Tibial nerve (tissue), 4 donors: ENCODE measurements at regions not wholly inside any gene's neighbourhood (a gene's known extent, or its start where the extent isn't known, plus 50 kb on each side); places are given as distances from the start of the nearest gene placed in this dataset.

Experiments
- DNase-seq, 2 donors: peaks; one replicate each; pipeline ENCODE4 v3.0.0-alpha.2; 2019; ENCODE audit warnings: low spot score in 2 of 2
- H3K27ac ChIP-seq, 4 donors: fragments of 200-600 bp; sonication (generic) in 3 of 4; one replicate each; pipeline ENCODE4 v1.5.1; 2017 to 2019; ENCODE audit warnings: mild to moderate bottlenecking in 1 of 4
- H3K27me3 ChIP-seq, 2 donors: fragments of 200-600 bp; sonication (generic) in 1 of 2; one replicate each; pipeline versions ENCODE4 v1.5.1 to v1.6.0; 2017 to 2019
- H3K36me3 ChIP-seq, 3 donors: fragments of 200-600 bp; sonication (generic); one replicate each; pipeline ENCODE4 v1.5.1; 2018 to 2019
- H3K4me1 ChIP-seq, 4 donors: fragments of 200-600 bp; sonication (generic) in 3 of 4; one replicate each; pipeline ENCODE4 v1.5.1; 2017 to 2019
- H3K4me3 ChIP-seq, 4 donors: fragments of 200-600 bp; sonication (generic) in 3 of 4; one replicate each; pipeline ENCODE4 v1.5.1; 2017 to 2019; ENCODE audit warnings: mild to moderate bottlenecking in 1 of 4, moderate library complexity in 1 of 4
- H3K9me3 ChIP-seq, 4 donors: fragments of 200-600 bp; sonication (generic) in 3 of 4; one replicate each; pipeline ENCODE4 v1.5.1; 2017 to 2019
- CTCF ChIP-seq, 5 experiments: fragments of 200-600 bp in 3 of 5; fragments of 450-650 bp in 2 of 5; sonication (generic) in 3 of 5; IDR thresholded peaks; one replicate each; pipeline ENCODE4 v1.5.1; 2016 to 2019; ENCODE audit warnings: antibody characterized with exemption in 5 of 5, mild to moderate bottlenecking in 3 of 5, moderate library complexity in 2 of 5
- EP300 ChIP-seq, 2 donors: sonication (generic); formaldehyde crosslinking; IDR thresholded peaks; one replicate each; pipeline ENCODE4 v1.6.1; 2017; ENCODE audit warnings: antibody characterized with exemption in 2 of 2, mild to moderate bottlenecking in 1 of 2
- POLR2A ChIP-seq, 2 donors: fragments of 450-650 bp; IDR thresholded peaks; one replicate each; pipeline ENCODE4 v1.6.1; 2017; ENCODE audit warnings: antibody characterized with exemption in 2 of 2, mild to moderate bottlenecking in 2 of 2, moderate library complexity in 2 of 2
- WGBS, 2 donors: methylation state at CpG; one replicate each; pipeline ENCODE4 v1.1.5; 2018; 5-methylcytosine and 5-hydroxymethylcytosine counted together

GRCh38 chr1:208432346-208432745, 188.2 kb upstream of the PLXNA2 start:
- WGBS, 2 donors: 48 to 54% methylated on average over 2 of the region's 2 CpGs
- Histone ChIP-seq H3K27me3 (no peaks in the 10 kb centered on the region), H3K4me1 (no peaks in the 10 kb centered on the region), H3K36me3 (no peaks in the 10 kb centered on the region), H3K4me3 (no peak overlapping the region), H3K27ac (no peak overlapping the region), H3K9me3 (no peaks in the 10 kb centered on the region)
- no peak for DNase-seq
- TF ChIP-seq POLR2A (IDR thresholded peaks at IDR 0.05) (no peak), EP300 (IDR thresholded peaks at IDR 0.05) (no peak), CTCF (IDR thresholded peaks at IDR 0.05) (no peak)

GRCh38 chr1:208433086-208433485, 188.9 kb upstream of the PLXNA2 start:
- no peak for DNase-seq
- no peaks in the 10 kb centered on the region for H3K4me1 ChIP-seq
- TF ChIP-seq EP300 (IDR thresholded peaks at IDR 0.05): no peak
- TF ChIP-seq CTCF (IDR thresholded peaks at IDR 0.05): no peak
- no peak for TF ChIP-seq POLR2A (IDR thresholded peaks at IDR 0.05)

GRCh38 chr1:208433971-208434370, 189.8 kb upstream of the PLXNA2 start:
- Histone ChIP-seq H3K4me1 (no peaks in the 10 kb centered on the region), H3K36me3 (no peaks in the 10 kb centered on the region), H3K27me3 (no peaks in the 10 kb centered on the region), H3K27ac (no peak overlapping the region), H3K4me3 (no peak overlapping the region), H3K9me3 (no peaks in the 10 kb centered on the region)
- DNase-seq: no peak
- 64 to 74% methylated on average over 4 of the region's 4 CpGs for WGBS, 2 donors
- TF ChIP-seq CTCF (IDR thresholded peaks at IDR 0.05): no peak
- TF ChIP-seq EP300 (IDR thresholded peaks at IDR 0.05): no peak
- TF ChIP-seq POLR2A (IDR thresholded peaks at IDR 0.05): no peak

More at GRCh38 chr1:208433086-208433485, 188.9 kb upstream of the PLXNA2 start:
- WGBS, 2 donors: 67 to 82% methylated on average over 1 of the region's 1 CpG
- no peaks in the 10 kb centered on the region for H3K9me3 ChIP-seq
- no peaks in the 10 kb centered on the region for H3K27me3 ChIP-seq
- no peak overlapping the region for H3K27ac ChIP-seq
- H3K36me3 ChIP-seq: no peaks in the 10 kb centered on the region
- no peak overlapping the region for H3K4me3 ChIP-seq

- DNase-seq: no peak
- TF ChIP-seq EP300 (IDR thresholded peaks at IDR 0.05) (no peak), POLR2A (IDR thresholded peaks at IDR 0.05) (no peak), CTCF (IDR thresholded peaks at IDR 0.05) (no peak)
- H3K4me1 ChIP-seq: no peaks in the 10 kb centered on the region
- peaks cover 0 to 11% (median 0%) of the 10 kb centered on the region in 4 donors for H3K9me3 ChIP-seq
- H3K27me3 ChIP-seq: no peaks in the 10 kb centered on the region
- WGBS, 2 donors: 56 to 63% methylated on average over 3 of the region's 3 CpGs
- H3K4me3 ChIP-seq: no peak overlapping the region
- no peak overlapping the region for H3K27ac ChIP-seq
- no peaks in the 10 kb centered on the region for H3K36me3 ChIP-seq
Observed at GRCh38 chr1:208437401-208437800, 193.2 kb upstream of the PLXNA2 start.

- no peaks in the 10 kb centered on the region for H3K36me3 ChIP-seq
- no peak overlapping the region for H3K4me3 ChIP-seq
- H3K27ac ChIP-seq: no peak overlapping the region
- DNase-seq: no peak
- TF ChIP-seq CTCF (IDR thresholded peaks at IDR 0.05) (no peak), POLR2A (IDR thresholded peaks at IDR 0.05) (no peak), EP300 (IDR thresholded peaks at IDR 0.05) (no peak)
- peaks cover 0 to 16% (median 0%) of the 10 kb centered on the region in 4 donors for H3K9me3 ChIP-seq
- no peaks in the 10 kb centered on the region for H3K4me1 ChIP-seq
- WGBS, 2 donors: 17 to 49% methylated on average over 2 of the region's 2 CpGs
- no peaks in the 10 kb centered on the region for H3K27me3 ChIP-seq
Observed at GRCh38 chr1:208438112-208438699, 194.0 kb upstream of the PLXNA2 start.
